GM23338 (cell line): ENCODE measurements at regions not wholly inside any gene's neighbourhood (a gene's known extent, or its start where the extent isn't known, plus 50 kb on each side); places are given as distances from the start of the nearest gene placed in this dataset.

Experiments
- ATAC-seq: fragments of 200-7000 bp; cut with Tn5 transposase; 3 replicates; pipeline ENCODE4 v1.9.1; 2020
- DNase-seq: peaks from one replicate; pipeline ENCODE4 v3.0.0-alpha.2; 2015; ENCODE audit warnings: low spot score
- H2AFZ ChIP-seq: fragments of 200-600 bp; sonication (generic); 2 replicates; pipeline ENCODE4 v1.8.0; 2016; ENCODE audit warnings: antibody characterized with exemption, mild to moderate bottlenecking, moderate library complexity
- H3F3A ChIP-seq: fragments of 200-600 bp; sonication (generic); replicated peaks from 2 replicates; pipeline ENCODE4 v1.8.0; 2017; ENCODE audit warnings: antibody characterized with exemption, mixed run types, low read depth
- H3K27ac ChIP-seq: fragments of 200-600 bp; sonication (generic); 2 replicates; pipeline ENCODE4 v1.6.1; 2016; ENCODE audit warnings: low read depth
- H3K27me3 ChIP-seq: fragments of 200-600 bp; sonication (generic); 2 replicates; pipeline ENCODE4 v1.8.0; 2016; ENCODE audit warnings: mild to moderate bottlenecking, mixed run types, moderate library complexity; ENCODE audit not compliant: insufficient read depth
- H3K36me3 ChIP-seq: fragments of 200-600 bp; sonication (generic); 2 replicates; pipeline ENCODE4 v1.8.0; 2016; ENCODE audit warnings: mild to moderate bottlenecking; ENCODE audit not compliant: insufficient read depth
- H3K4me1 ChIP-seq: fragments of 200-600 bp; sonication (generic); 2 replicates; pipeline ENCODE4 v1.8.0; 2016; ENCODE audit warnings: mild to moderate bottlenecking, moderate library complexity; ENCODE audit not compliant: insufficient read depth
- H3K4me2 ChIP-seq: fragments of 200-600 bp; sonication (generic); 2 replicates; pipeline ENCODE4 v1.7.1; 2017; ENCODE audit warnings: mixed run types
- H3K4me3 ChIP-seq: fragments of 200-600 bp; sonication (generic); 2 replicates; pipeline ENCODE4 v1.6.1; 2016; ENCODE audit warnings: mixed run types
- H3K79me2 ChIP-seq: fragments of 200-600 bp; sonication (generic); replicated peaks from 2 replicates; pipeline ENCODE4 v1.8.0; 2017; ENCODE audit warnings: mild to moderate bottlenecking; ENCODE audit not compliant: insufficient read depth
- H3K9me2 ChIP-seq: fragments of 200-600 bp; sonication (generic); 2 replicates; pipeline ENCODE4 v1.8.0; 2017; ENCODE audit not compliant: insufficient read depth
- H4K20me1 ChIP-seq: fragments of 200-600 bp; sonication (generic); replicated peaks from 2 replicates; pipeline ENCODE4 v1.8.0; 2017; ENCODE audit warnings: mild to moderate bottlenecking; ENCODE audit not compliant: insufficient read depth
- H3K27ac Mint-ChIP-seq: 2 replicates; pipeline ENCODE4 v1.8.0; 2020; ENCODE audit warnings: inconsistent platforms, mild to moderate bottlenecking, moderate library complexity, mixed read lengths
- H3K27me3 Mint-ChIP-seq: 3 replicates; pipeline ENCODE4 v1.8.0; 2022; ENCODE audit warnings: low read depth, mild to moderate bottlenecking, moderate library complexity, mixed read lengths, inconsistent platforms; ENCODE audit not compliant: insufficient read depth, poor library complexity
- H3K36me3 Mint-ChIP-seq: 3 replicates; pipeline ENCODE4 v1.8.0; 2021; ENCODE audit warnings: low read depth, mild to moderate bottlenecking, inconsistent platforms, moderate library complexity, mixed read lengths
- H3K4me1 Mint-ChIP-seq: 3 replicates; pipeline ENCODE4 v1.8.0; 2020; ENCODE audit warnings: mild to moderate bottlenecking, inconsistent platforms, mixed read lengths
- H3K4me3 Mint-ChIP-seq: 3 replicates; pipeline ENCODE4 v1.8.0; 2021; ENCODE audit warnings: moderate library complexity, mild to moderate bottlenecking, inconsistent platforms, mixed read lengths
- H3K9me3 Mint-ChIP-seq: 3 replicates; pipeline ENCODE4 v1.8.0; 2020; ENCODE audit warnings: moderate library complexity, mild to moderate bottlenecking, inconsistent platforms, mixed read lengths
- NANOG ChIP-seq: IDR thresholded peaks from 2 replicates; pipeline ENCODE4 v1.6.1; 2016; ENCODE audit warnings: antibody characterized with exemption, borderline replicate concordance
- REST ChIP-seq: IDR thresholded peaks from one replicate; pipeline ENCODE4 v1.6.1; 2018; ENCODE audit warnings: antibody characterized with exemption; ENCODE audit not compliant: unreplicated experiment
- ZNF114 ChIP-seq: fragments of 250-450 bp; sonication (Bioruptor Pico); IDR thresholded peaks from 2 replicates; pipeline ENCODE4 v1.5.0; 2020; ENCODE audit warnings: mild to moderate bottlenecking, moderate library complexity
- ZNF462 ChIP-seq: fragments of 250-450 bp; sonication (Bioruptor Pico); IDR thresholded peaks from 2 replicates; pipeline ENCODE4 v1.5.0; 2020; ENCODE audit warnings: mild to moderate bottlenecking, moderate library complexity

GRCh38 chr21:19463966-19464365, 1060.4 kb upstream of the TMPRSS15 start:
- H3K4me3 Mint-ChIP-seq: no peak overlapping the region
- no peaks in the 10 kb centered on the region for H4K20me1 ChIP-seq
- H3K4me2 ChIP-seq: no peak overlapping the region
- H3K36me3 ChIP-seq: no peaks in the 10 kb centered on the region
- ATAC-seq (no peak), DNase-seq (no peak)
- H3K27ac Mint-ChIP-seq: no peak overlapping the region
- no peaks in the 10 kb centered on the region for H3K27me3 Mint-ChIP-seq
- peaks cover 8% of the 10 kb centered on the region; the same call in 2 of the 3 replicates for H3K36me3 Mint-ChIP-seq
- no peak overlapping the region for H3K27ac ChIP-seq
- no peaks in the 10 kb centered on the region for H3K27me3 ChIP-seq
- no peaks in the 10 kb centered on the region for H3K9me2 ChIP-seq
- no peaks in the 10 kb centered on the region for H3K4me1 Mint-ChIP-seq
- peaks cover 6% of the 10 kb centered on the region for H3K9me3 Mint-ChIP-seq
- TF ChIP-seq NANOG (no peak), ZNF462 (CRISPR knock-in tag) (no peak), ZNF114 (CRISPR knock-in tag) (no peak), REST (no peak)
- H3K4me3 ChIP-seq: no peak overlapping the region
- no peaks in the 10 kb centered on the region for H3K79me2 ChIP-seq
- H3F3A ChIP-seq: no peaks in the 10 kb centered on the region
- H3K4me1 ChIP-seq: no peaks in the 10 kb centered on the region
- H2AFZ ChIP-seq: no peak overlapping the region
